Fibroblast of mammary gland (primary cell): ENCODE measurements at regions not wholly inside any gene's neighbourhood (a gene's known extent, or its start where the extent isn't known, plus 50 kb on each side); places are given as distances from the start of the nearest gene placed in this dataset.
A peak's percentile ranks its signal among the peaks of the same experiment; 100 is the strongest.
"Not testable (repeated sequence)": the region's sequence is repeated elsewhere in the genome, so short reads cannot be mapped to it uniquely, and the experiment has no call there.

Source experiments
- DNase-seq: peaks from one replicate; pipeline ENCODE4 v3.0.0-alpha.2; 2010; ENCODE audit warnings: low read depth
- H3K4me3 ChIP-seq: 2 replicates; pipeline ENCODE4 v1.5.1; 2011; ENCODE audit warnings: low read depth, mild to moderate bottlenecking, low read length, moderate library complexity; ENCODE audit not compliant: control insufficient read depth
- CTCF ChIP-seq: conservative IDR thresholded peaks from 2 replicates; pipeline ENCODE4 v1.5.1; 2011; ENCODE audit warnings: low read depth, low read length, inconsistent platforms; ENCODE audit not compliant: control insufficient read depth, insufficient read depth

- H3K4me3 ChIP-seq: no peak overlapping the region
- no peak for TF ChIP-seq CTCF
- no peak for DNase-seq
Observed at GRCh38 chr4:167908816-167909215, 183.5 kb upstream of the ANXA10 start.

- DNase-seq, H3K4me3 ChIP-seq: not testable (repeated sequence)
Observed at GRCh38 chr4:167912535-167912934, 179.8 kb upstream of the ANXA10 start.

GRCh38 chr4:167918077-167918476 lies 174.3 kb upstream of the ANXA10 start:
- no peak for TF ChIP-seq CTCF
- H3K4me3 ChIP-seq: no peak overlapping the region
- DNase-seq: peak; percentile 44

GRCh38 chr4:167930166-167930565 lies 162.2 kb upstream of the ANXA10 start:
- DNase-seq: no peak
- no peak for TF ChIP-seq CTCF
- H3K4me3 ChIP-seq: no peak overlapping the region

- TF ChIP-seq CTCF: no peak
- no peak for DNase-seq
- H3K4me3 ChIP-seq: no peak overlapping the region
Observed at GRCh38 chr4:167934216-167934615, 158.1 kb upstream of the ANXA10 start.

- DNase-seq: peak; percentile 26
- H3K4me3 ChIP-seq: no peak overlapping the region
- TF ChIP-seq CTCF: no peak
Observed at GRCh38 chr4:167939863-167940616, 152.3 kb upstream of the ANXA10 start.

GRCh38 chr4:167943872-167944505 lies 148.3 kb upstream of the ANXA10 start:
- no peak for TF ChIP-seq CTCF
- peak; percentile 9 for DNase-seq
- no peak overlapping the region for H3K4me3 ChIP-seq
